Trophoblast cell (in vitro differentiated cells and primary cell): ENCODE measurements at regions not wholly inside any gene's neighbourhood (a gene's known extent, or its start where the extent isn't known, plus 50 kb on each side); places are given as distances from the start of the nearest gene placed in this dataset.
"Not testable (repeated sequence)": the region's sequence is repeated elsewhere in the genome, so short reads cannot be mapped to it uniquely, and the experiment has no call there.

Experiments used
- DNase-seq, 2 donors: peaks; one replicate each; pipeline ENCODE4 v3.0.0-alpha.2; 2016
- H2AFZ ChIP-seq: 2 replicates; pipeline ENCODE4 v1.6.1; 2013; ENCODE audit warnings: low read length, moderate library complexity, mild to moderate bottlenecking; ENCODE audit not compliant: insufficient read depth, poor library complexity
- H2AK5ac ChIP-seq: 2 replicates; pipeline ENCODE4 v1.6.1; 2013; ENCODE audit warnings: mild to moderate bottlenecking, low read length
- H2BK120ac ChIP-seq: 2 replicates; pipeline ENCODE4 v1.6.1; 2013; ENCODE audit warnings: low read length, mild to moderate bottlenecking, moderate library complexity; ENCODE audit not compliant: insufficient read depth, poor library complexity
- H2BK12ac ChIP-seq: 2 replicates; pipeline ENCODE4 v1.6.1; 2013; ENCODE audit warnings: mild to moderate bottlenecking, low read length, moderate library complexity
- H2BK5ac ChIP-seq: 2 replicates; pipeline ENCODE4 v1.6.1; 2013; ENCODE audit warnings: low read length, low read depth, moderate library complexity, mild to moderate bottlenecking; ENCODE audit not compliant: poor library complexity
- H3K14ac ChIP-seq: 2 replicates; pipeline ENCODE4 v1.6.1; 2013; ENCODE audit warnings: mild to moderate bottlenecking, low read length
- H3K18ac ChIP-seq: 2 replicates; pipeline ENCODE4 v1.6.1; 2013; ENCODE audit warnings: mild to moderate bottlenecking, low read length
- H3K23ac ChIP-seq: 2 replicates; pipeline ENCODE4 v1.6.1; 2013; ENCODE audit warnings: low read length
- H3K27ac ChIP-seq: 2 replicates; pipeline ENCODE4 v1.5.1; 2013; ENCODE audit warnings: low read depth, mild to moderate bottlenecking, inconsistent platforms, low read length, moderate library complexity
- H3K27me3 ChIP-seq: 2 replicates; pipeline ENCODE4 v1.6.1; 2013; ENCODE audit warnings: inconsistent platforms, mild to moderate bottlenecking, low read length, moderate library complexity; ENCODE audit not compliant: insufficient read depth
- H3K36me3 ChIP-seq, 2 experiments: 1 replicate in 1 of 2; 2 replicates in 1 of 2; pipeline ENCODE4 v1.6.1; 2013; ENCODE audit warnings: low read length in 2 of 2, mild to moderate bottlenecking in 2 of 2, moderate library complexity in 1 of 2; ENCODE audit not compliant: insufficient read depth in 2 of 2, control insufficient read depth in 1 of 2
- H3K4ac ChIP-seq: 2 replicates; pipeline ENCODE4 v1.6.1; 2013; ENCODE audit warnings: low read depth, mild to moderate bottlenecking, low read length, moderate library complexity
- H3K4me1 ChIP-seq, 2 experiments: 1 replicate in 1 of 2; 2 replicates in 1 of 2; pipeline ENCODE4 v1.6.1; 2013; ENCODE audit warnings: low read length in 2 of 2, mild to moderate bottlenecking in 2 of 2, moderate library complexity in 1 of 2; ENCODE audit not compliant: insufficient read depth in 2 of 2, control insufficient read depth in 1 of 2
- H3K4me2 ChIP-seq: 2 replicates; pipeline ENCODE4 v1.6.1; 2013; ENCODE audit warnings: inconsistent platforms, mild to moderate bottlenecking, low read length, moderate library complexity
- H3K4me3 ChIP-seq: 2 replicates; pipeline ENCODE4 v1.5.1; 2013; ENCODE audit warnings: mild to moderate bottlenecking, low read depth, low read length, inconsistent platforms
- H3K79me1 ChIP-seq: one replicate; pipeline ENCODE4 v1.6.1; 2013; ENCODE audit warnings: low read length
- H3K79me2 ChIP-seq: 2 replicates; pipeline ENCODE4 v1.6.1; 2013; ENCODE audit warnings: low read length, mild to moderate bottlenecking; ENCODE audit not compliant: control insufficient read depth, insufficient read depth, poor library complexity
- H3K9ac ChIP-seq: 2 replicates; pipeline ENCODE4 v1.6.1; 2013; ENCODE audit warnings: mild to moderate bottlenecking, low read length
- H3K9me3 ChIP-seq: 2 replicates; pipeline ENCODE4 v1.6.1; 2013; ENCODE audit warnings: low read depth, mild to moderate bottlenecking, control low read depth, inconsistent platforms, low read length; ENCODE audit not compliant: insufficient read depth
- H4K12ac ChIP-seq: 2 replicates; pipeline ENCODE4 v1.6.1; 2013; ENCODE audit warnings: low read depth, mild to moderate bottlenecking, low read length, moderate library complexity
- H4K8ac ChIP-seq: 2 replicates; pipeline ENCODE4 v1.6.1; 2013; ENCODE audit warnings: low read depth, mild to moderate bottlenecking, low read length, moderate library complexity
- H4K91ac ChIP-seq: one replicate; pipeline ENCODE4 v1.6.1; 2013; ENCODE audit warnings: low read depth, mild to moderate bottlenecking, low read length, moderate library complexity
- WGBS: extraction: QIAGEN DNeasy Blood & Tissue Kit; methylation state at CpG from one replicate; pipeline ENCODE4 v1.1.7; 2013; ENCODE audit warnings: missing lambda C conversion rate; ENCODE audit not compliant: insufficient read length, insufficient coverage; ENCODE audit errors: extremely low coverage; 5-methylcytosine and 5-hydroxymethylcytosine counted together

DNA sequence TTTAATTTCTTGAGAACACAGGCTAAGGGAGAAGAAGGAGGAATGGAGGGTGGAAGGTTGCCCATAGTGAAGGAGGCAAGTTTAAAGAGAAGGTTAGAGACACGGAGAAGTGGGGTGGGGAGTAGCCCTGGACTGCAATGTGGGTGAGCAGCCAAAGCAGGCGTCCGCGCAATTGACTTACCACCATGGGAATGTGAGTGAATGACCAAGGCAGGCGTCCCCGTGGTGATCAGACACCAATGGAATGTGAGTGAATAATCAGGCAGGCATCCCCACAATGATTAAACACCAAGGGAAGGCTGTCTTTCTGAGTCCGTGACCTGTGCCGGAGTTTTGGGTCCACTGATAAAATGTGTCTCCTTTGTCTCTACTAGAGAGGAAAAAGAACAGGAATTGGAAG is 1223.1 kb downstream of the ARAP2 start:
- H4K12ac ChIP-seq, H3K18ac ChIP-seq, H3K14ac ChIP-seq, H3K4ac ChIP-seq, H3K79me2 ChIP-seq, H2AK5ac ChIP-seq, H3K27me3 ChIP-seq, H3K23ac ChIP-seq, H2BK5ac ChIP-seq, H2BK120ac ChIP-seq, H3K9me3 ChIP-seq, H3K4me3 ChIP-seq, H4K91ac ChIP-seq, H3K9ac ChIP-seq, H3K36me3 ChIP-seq, H3K4me1 ChIP-seq, H2AFZ ChIP-seq, H3K4me2 ChIP-seq, H3K79me1 ChIP-seq, H4K8ac ChIP-seq, H2BK12ac ChIP-seq: not testable (repeated sequence)
- peak; percentile 64 to 78 for DNase-seq
- WGBS, result no CpG with 5 or more reads among the region's 8 CpGs
- H3K27ac ChIP-seq, result peak overlapping the region; percentile 47

GRCh38 chr4:35025152-35025834 is 1219.0 kb downstream of the ARAP2 start:
- Histone ChIP-seq H3K18ac (no peak overlapping the region), H4K12ac (no peak overlapping the region), H2BK120ac (no peak overlapping the region), H3K36me3 (no peaks in the 10 kb centered on the region), H3K4me2 (no peak overlapping the region), H3K4me3 (no peak overlapping the region), H2AFZ (no peak overlapping the region), H3K79me2 (no peaks in the 10 kb centered on the region), H2AK5ac (no peak overlapping the region), H3K14ac (no peak overlapping the region), H3K4ac (no peak overlapping the region), H3K9me3 (peaks cover 2% of the 10 kb centered on the region), H3K4me1 (no peaks in the 10 kb centered on the region), H4K8ac (no peak overlapping the region), H2BK5ac (no peak overlapping the region), H3K23ac (no peak overlapping the region), H3K79me1 (peaks cover 2% of the 10 kb centered on the region), H2BK12ac (no peak overlapping the region), H3K27ac (no peak overlapping the region), H3K9ac (no peak overlapping the region), H3K27me3 (no peaks in the 10 kb centered on the region), H4K91ac (no peak overlapping the region)
- no CpG with 5 or more reads among the region's 3 CpGs for WGBS
- no peak for DNase-seq

- Histone ChIP-seq H2BK5ac (no peak overlapping the region), H3K18ac (no peak overlapping the region), H3K23ac (no peak overlapping the region), H3K79me2 (no peaks in the 10 kb centered on the region), H2BK120ac (no peak overlapping the region), H3K4me1 (peaks cover 0 to 2% of the 10 kb centered on the region in 2 experiments), H3K9ac (no peak overlapping the region), H2AK5ac (no peak overlapping the region), H3K27ac (no peak overlapping the region), H3K9me3 (no peaks in the 10 kb centered on the region), H3K36me3 (no peaks in the 10 kb centered on the region), H2AFZ (no peak overlapping the region), H4K91ac (no peak overlapping the region), H3K4me3 (no peak overlapping the region), H2BK12ac (no peak overlapping the region), H4K8ac (no peak overlapping the region), H3K79me1 (no peaks in the 10 kb centered on the region), H4K12ac (no peak overlapping the region), H3K14ac (no peak overlapping the region), H3K4me2 (no peak overlapping the region), H3K4ac (no peak overlapping the region), H3K27me3 (no peaks in the 10 kb centered on the region)
- no peak for DNase-seq
- no CpG with 5 or more reads among the region's 29 CpGs for WGBS
Measured at GRCh38 chr4:35038079-35038805, 1206.1 kb downstream of the ARAP2 start.

- H3K9ac ChIP-seq, result no peak overlapping the region
Measured at GRCh38 chr4:35038845-35039244, 1205.5 kb downstream of the ARAP2 start.

More at GRCh38 chr4:35038845-35039244, 1205.5 kb downstream of the ARAP2 start:
- H2AK5ac ChIP-seq, result no peak overlapping the region
- no peak overlapping the region for H3K27ac ChIP-seq
- no peak overlapping the region for H2BK5ac ChIP-seq
- no peak for DNase-seq
- no peak overlapping the region for H4K8ac ChIP-seq
- no peak overlapping the region for H4K12ac ChIP-seq
- H3K9me3 ChIP-seq, result no peaks in the 10 kb centered on the region
- no peak overlapping the region for H4K91ac ChIP-seq
- H3K4me3 ChIP-seq, result no peak overlapping the region
- no peaks in the 10 kb centered on the region for H3K79me2 ChIP-seq
- H3K79me1 ChIP-seq, result no peaks in the 10 kb centered on the region
- H2BK12ac ChIP-seq, result no peak overlapping the region
- H3K23ac ChIP-seq, result no peak overlapping the region
- H3K4ac ChIP-seq, result no peak overlapping the region
- H2BK120ac ChIP-seq, result no peak overlapping the region
- H3K36me3 ChIP-seq, result no peaks in the 10 kb centered on the region
- H3K4me2 ChIP-seq, result no peak overlapping the region
- no peak overlapping the region for H3K18ac ChIP-seq
- H3K27me3 ChIP-seq, result no peaks in the 10 kb centered on the region
- peaks cover 0 to 2% of the 10 kb centered on the region in 2 experiments for H3K4me1 ChIP-seq
- H3K14ac ChIP-seq, result no peak overlapping the region
- no peak overlapping the region for H2AFZ ChIP-seq
- no CpG with 5 or more reads among the region's 7 CpGs for WGBS
